Peyer's patch (tissue), 4 donors: ENCODE measurements at regions not wholly inside any gene's neighbourhood (a gene's known extent, or its start where the extent isn't known, plus 50 kb on each side); places are given as distances from the start of the nearest gene placed in this dataset.

ENCODE experiments used
- DNase-seq, 3 donors: peaks; one replicate each; pipeline ENCODE4 v3.0.0-alpha.2; 2017 to 2019
- H3K27ac ChIP-seq, 4 donors: fragments of 200-600 bp; sonication (generic); one replicate each; pipeline ENCODE4 v1.5.1; 2016 to 2019
- H3K27me3 ChIP-seq, 2 donors: fragments of 200-600 bp; sonication (generic); one replicate each; pipeline ENCODE4 v1.5.1; 2019
- H3K36me3 ChIP-seq, 3 donors: fragments of 200-600 bp; sonication (generic); one replicate each; pipeline ENCODE4 v1.5.1; 2016 to 2019
- H3K4me1 ChIP-seq, 4 donors: fragments of 200-600 bp; sonication (generic); one replicate each; pipeline ENCODE4 v1.5.1; 2016 to 2019
- H3K4me3 ChIP-seq, 4 donors: fragments of 200-600 bp; sonication (generic); 1 replicate in 3 of 4; 2 replicates in 1 of 4; pipeline ENCODE4 v1.5.1; 2016 to 2019; ENCODE audit warnings: mild to moderate bottlenecking in 1 of 4
- H3K9me3 ChIP-seq, 4 donors: fragments of 200-600 bp; sonication (generic); one replicate each; pipeline ENCODE4 v1.5.1; 2016 to 2019; ENCODE audit warnings: mild to moderate bottlenecking in 1 of 4
- CTCF ChIP-seq, 6 experiments: fragments of 450-650 bp in 4 of 6; fragments of 200-600 bp in 2 of 6; sonication (generic) in 1 of 6; IDR thresholded peaks; one replicate each; pipeline ENCODE4 v1.5.1; 2017 to 2019; ENCODE audit warnings: antibody characterized with exemption in 6 of 6, mild to moderate bottlenecking in 3 of 6, moderate library complexity in 1 of 6
- POLR2A ChIP-seq, 2 donors: fragments of 450-650 bp; IDR thresholded peaks; one replicate each; pipeline ENCODE4 v1.5.1; 2017; ENCODE audit warnings: antibody characterized with exemption in 2 of 2, mild to moderate bottlenecking in 2 of 2, moderate library complexity in 2 of 2

GRCh38 chr15:92565351-92566125, 90.0 kb downstream of the FAM174B start:
- no peaks in the 10 kb centered on the region for H3K4me1 ChIP-seq
- no peak overlapping the region for H3K4me3 ChIP-seq
- H3K27me3 ChIP-seq: no peaks in the 10 kb centered on the region
- TF ChIP-seq CTCF (IDR thresholded peaks at IDR 0.05) (no peak), POLR2A (IDR thresholded peaks at IDR 0.05) (no peak)
- no peaks in the 10 kb centered on the region for H3K36me3 ChIP-seq
- no peak overlapping the region for H3K27ac ChIP-seq
- DNase-seq: no peak
- H3K9me3 ChIP-seq: no peaks in the 10 kb centered on the region

- Histone ChIP-seq H3K27ac (no peak overlapping the region), H3K27me3 (no peaks in the 10 kb centered on the region), H3K9me3 (no peaks in the 10 kb centered on the region), H3K36me3 (no peaks in the 10 kb centered on the region), H3K4me3 (no peak overlapping the region), H3K4me1 (no peaks in the 10 kb centered on the region)
- DNase-seq: no peak
- TF ChIP-seq CTCF (IDR thresholded peaks at IDR 0.05) (no peak), POLR2A (IDR thresholded peaks at IDR 0.05) (no peak)
These were observed 93.8 kb downstream of the FAM174B start for GRCh38 chr15:92561754-92562153.

- DNase-seq: no peak
- no peaks in the 10 kb centered on the region for H3K36me3 ChIP-seq
- no peaks in the 10 kb centered on the region for H3K27me3 ChIP-seq
- no peak for TF ChIP-seq POLR2A (IDR thresholded peaks at IDR 0.05)
- no peak for TF ChIP-seq CTCF (IDR thresholded peaks at IDR 0.05)
- H3K9me3 ChIP-seq: no peaks in the 10 kb centered on the region
- H3K4me3 ChIP-seq: no peak overlapping the region
- H3K4me1 ChIP-seq: no peaks in the 10 kb centered on the region
- no peak overlapping the region for H3K27ac ChIP-seq
These were observed 102.3 kb downstream of the FAM174B start for GRCh38 chr15:92553317-92553716.

- H3K36me3 ChIP-seq: no peaks in the 10 kb centered on the region
- no peak overlapping the region for H3K4me3 ChIP-seq
- H3K9me3 ChIP-seq: no peaks in the 10 kb centered on the region
- TF ChIP-seq POLR2A (IDR thresholded peaks at IDR 0.05): no peak
- no peak for TF ChIP-seq CTCF (IDR thresholded peaks at IDR 0.05)
- H3K27ac ChIP-seq: no peak overlapping the region
- H3K4me1 ChIP-seq: no peaks in the 10 kb centered on the region
- DNase-seq: no peak
- no peaks in the 10 kb centered on the region for H3K27me3 ChIP-seq
These were observed 109.6 kb downstream of the FAM174B start for GRCh38 chr15:92545996-92546395.

GRCh38 chr15:92541291-92542200, 114.0 kb downstream of the FAM174B start:
- TF ChIP-seq CTCF (IDR thresholded peaks at IDR 0.05) (no peak), POLR2A (IDR thresholded peaks at IDR 0.05) (no peak)
- Histone ChIP-seq H3K4me3 (no peak overlapping the region), H3K9me3 (no peaks in the 10 kb centered on the region), H3K27me3 (no peaks in the 10 kb centered on the region), H3K36me3 (no peaks in the 10 kb centered on the region), H3K4me1 (no peaks in the 10 kb centered on the region), H3K27ac (no peak overlapping the region)
- no peak for DNase-seq
